Natural killer cell treated with Interleukin-12 subunit alpha and Interleukin-12 subunit beta and Interleukin-15 and Interleukin-18, amount 100 ng/mL, for 72 hours (primary cell): ENCODE measurements at regions not wholly inside any gene's neighbourhood (a gene's known extent, or its start where the extent isn't known, plus 50 kb on each side); places are given as distances from the start of the nearest gene placed in this dataset.

ENCODE experiments used
- ATAC-seq, 2 donors: fragments of 150-1000 bp; cut with Tn5 transposase in 1 of 2; sonication (Bioruptor Pico), chemical (Tn5 transposase) in 1 of 2; 2 replicates each; pipeline ENCODE4 v1.10.0; 2021
- DNase-seq: peaks from one replicate; pipeline ENCODE4 v3.0.0; 2022; ENCODE audit warnings: low spot score
- H3K27ac Mint-ChIP-seq, 2 donors: 1 replicate in 1 of 2; 2 replicates in 1 of 2; pipeline ENCODE4 v1.8.0; 2022; ENCODE audit warnings: mixed read lengths in 2 of 2, mild to moderate bottlenecking in 1 of 2, moderate library complexity in 1 of 2
- H3K27me3 Mint-ChIP-seq, 2 donors: 1 replicate in 1 of 2; 2 replicates in 1 of 2; pipeline ENCODE4 v1.8.0; 2022; ENCODE audit warnings: mixed read lengths in 2 of 2
- H3K36me3 Mint-ChIP-seq: one replicate; pipeline ENCODE4 v1.8.0; 2022; ENCODE audit warnings: mixed read lengths
- H3K4me1 Mint-ChIP-seq, 2 donors: 1 replicate in 1 of 2; 2 replicates in 1 of 2; pipeline ENCODE4 v1.8.0; 2022; ENCODE audit warnings: low read depth in 2 of 2, mixed read lengths in 2 of 2, mild to moderate bottlenecking in 1 of 2
- H3K4me3 Mint-ChIP-seq: one replicate; pipeline ENCODE4 v1.8.0; 2022; ENCODE audit warnings: mixed read lengths
- H3K9me3 Mint-ChIP-seq: 2 replicates; pipeline ENCODE4 v1.8.0; 2022; ENCODE audit warnings: mixed read lengths

DNA sequence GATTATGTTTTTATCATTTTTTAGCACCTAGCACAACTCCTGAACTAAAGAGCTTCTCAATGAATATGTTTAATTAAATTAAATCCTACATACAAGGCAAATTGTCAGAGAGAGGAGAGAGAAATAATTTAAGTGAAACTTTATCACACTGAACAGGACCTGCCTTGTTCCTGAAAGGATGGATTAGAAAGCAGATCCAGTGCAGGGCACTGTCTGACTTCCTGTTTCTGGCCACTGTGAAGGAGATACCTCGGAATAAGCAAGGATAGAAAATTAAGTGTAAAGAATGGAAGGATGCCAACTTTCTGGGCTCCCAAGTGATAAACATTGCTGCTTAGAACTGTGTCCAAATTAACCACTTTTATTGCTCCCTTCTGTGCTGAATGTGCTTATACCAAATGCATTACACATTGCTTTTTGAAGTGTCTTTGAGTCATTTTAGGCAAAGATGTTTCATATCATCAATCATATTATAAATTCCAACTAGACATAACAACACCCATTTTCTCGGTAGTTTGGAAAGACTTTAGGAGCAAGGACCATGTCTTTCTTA lies 89.1 kb upstream of the SPDL1 start:
- H3K27me3 Mint-ChIP-seq: peaks cover 9 to 30% of the 10 kb centered on the region in 2 donors
- DNase-seq: no peak
- no peak overlapping the region for H3K4me3 Mint-ChIP-seq
- no peak overlapping the region for H3K27ac Mint-ChIP-seq
- no peaks in the 10 kb centered on the region for H3K9me3 Mint-ChIP-seq
- H3K36me3 Mint-ChIP-seq: no peaks in the 10 kb centered on the region
- no peak for ATAC-seq
- H3K4me1 Mint-ChIP-seq: no peaks in the 10 kb centered on the region

GRCh38 chr5:169474226-169474625 lies 109.3 kb upstream of the SPDL1 start:
- peaks cover 6% of the 10 kb centered on the region for H3K9me3 Mint-ChIP-seq
- DNase-seq: no peak
- no peak for ATAC-seq
- no peak overlapping the region for H3K27ac Mint-ChIP-seq
- H3K4me3 Mint-ChIP-seq: no peak overlapping the region
- peaks cover 20 to 48% of the 10 kb centered on the region in 2 donors for H3K27me3 Mint-ChIP-seq
- H3K36me3 Mint-ChIP-seq: no peaks in the 10 kb centered on the region
- no peaks in the 10 kb centered on the region for H3K4me1 Mint-ChIP-seq

GRCh38 chr5:169472544-169472943 lies 111.0 kb upstream of the SPDL1 start:
- Mint-ChIP-seq H3K36me3 (no peaks in the 10 kb centered on the region), H3K27ac (no peak overlapping the region), H3K4me3 (no peak overlapping the region), H3K9me3 (peaks cover 2% of the 10 kb centered on the region), H3K4me1 (no peaks in the 10 kb centered on the region), H3K27me3 (peaks cover 14 to 39% of the 10 kb centered on the region in 2 donors)
- DNase-seq: no peak
- no peak for ATAC-seq

DNA sequence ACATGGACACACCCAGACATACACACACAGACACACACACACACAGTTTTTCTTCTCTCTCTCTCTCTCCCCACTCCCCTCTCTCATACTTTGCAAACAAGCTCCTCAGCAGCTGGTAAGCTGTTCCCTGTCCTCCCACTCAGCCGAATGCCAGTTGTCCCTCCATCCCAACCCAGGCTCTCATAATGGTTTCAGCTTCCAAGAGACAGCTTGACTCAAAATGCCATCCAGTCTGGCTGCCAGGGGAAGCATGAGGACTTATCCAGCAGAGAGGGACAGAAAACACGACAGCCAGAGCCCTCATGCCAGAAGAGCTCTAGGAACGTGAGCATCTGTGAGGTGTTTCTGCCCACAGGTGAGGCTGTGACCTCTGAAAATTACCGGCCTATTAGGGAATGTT lies 112.6 kb upstream of the SPDL1 start:
- H3K36me3 Mint-ChIP-seq: no peaks in the 10 kb centered on the region
- DNase-seq (no peak), ATAC-seq (no peak)
- H3K9me3 Mint-ChIP-seq: no peaks in the 10 kb centered on the region
- no peak overlapping the region for H3K4me3 Mint-ChIP-seq
- H3K4me1 Mint-ChIP-seq: no peaks in the 10 kb centered on the region
- H3K27me3 Mint-ChIP-seq: peaks cover 7 to 23% of the 10 kb centered on the region in 2 donors
- no peak overlapping the region for H3K27ac Mint-ChIP-seq

GRCh38 chr5:169467041-169467771 lies 116.4 kb upstream of the SPDL1 start:
- no peak overlapping the region for H3K4me3 Mint-ChIP-seq
- H3K27me3 Mint-ChIP-seq: peaks cover 2 to 14% of the 10 kb centered on the region in 2 donors
- ATAC-seq (no peak), DNase-seq (no peak)
- H3K9me3 Mint-ChIP-seq: no peaks in the 10 kb centered on the region
- no peaks in the 10 kb centered on the region for H3K36me3 Mint-ChIP-seq
- H3K4me1 Mint-ChIP-seq: no peaks in the 10 kb centered on the region
- no peak overlapping the region for H3K27ac Mint-ChIP-seq

DNA sequence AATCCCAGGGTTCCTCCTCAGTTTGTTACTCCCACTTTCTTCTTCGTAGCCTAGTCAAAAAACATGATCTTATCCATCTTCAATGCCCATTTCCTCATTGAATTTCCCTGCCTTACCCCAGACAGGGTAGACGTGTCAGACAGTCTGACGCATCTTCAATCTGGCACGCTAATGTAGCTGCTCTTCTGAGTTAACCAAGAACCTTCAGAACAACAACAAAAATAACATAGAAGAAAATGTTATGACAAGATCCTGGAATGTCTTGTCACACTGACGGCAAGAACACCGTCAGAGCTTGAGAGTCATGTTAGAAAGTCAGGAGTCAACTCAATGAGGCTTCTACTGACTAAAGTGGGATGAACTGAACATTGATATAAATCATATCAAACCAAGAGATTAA lies 122.7 kb upstream of the SPDL1 start:
- Mint-ChIP-seq H3K36me3 (no peaks in the 10 kb centered on the region), H3K4me1 (no peaks in the 10 kb centered on the region), H3K9me3 (no peaks in the 10 kb centered on the region), H3K27ac (no peak overlapping the region), H3K27me3 (peaks cover 5 to 7% of the 10 kb centered on the region in 2 donors), H3K4me3 (no peak overlapping the region)
- ATAC-seq (no peak), DNase-seq (no peak)

DNA sequence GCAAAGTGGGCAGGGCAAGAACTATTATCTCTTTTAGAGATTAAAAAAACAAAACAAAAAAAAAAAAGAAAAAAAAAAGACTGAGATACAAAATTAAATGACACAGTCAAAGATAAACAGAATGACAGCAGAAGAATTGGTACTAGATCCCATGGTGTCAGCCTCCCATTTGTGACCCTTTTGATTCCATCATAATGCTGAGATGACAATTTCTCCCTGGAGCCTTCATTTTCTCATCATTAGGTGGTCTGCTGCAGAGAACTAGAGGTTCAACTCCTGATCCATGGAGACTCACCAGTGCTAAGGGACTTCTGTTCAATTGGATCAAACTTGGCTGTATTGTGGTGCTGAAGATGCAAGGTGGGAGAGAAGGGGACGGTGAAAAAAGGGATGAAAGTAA lies 123.5 kb upstream of the SPDL1 start:
- Mint-ChIP-seq H3K9me3 (no peaks in the 10 kb centered on the region), H3K4me3 (no peak overlapping the region), H3K36me3 (no peaks in the 10 kb centered on the region), H3K27ac (no peak overlapping the region), H3K27me3 (peaks cover 5 to 12% of the 10 kb centered on the region in 2 donors), H3K4me1 (no peaks in the 10 kb centered on the region)
- ATAC-seq (no peak), DNase-seq (no peak)

- Mint-ChIP-seq H3K27me3 (peaks cover 9 to 27% of the 10 kb centered on the region in 2 donors), H3K9me3 (no peaks in the 10 kb centered on the region), H3K4me3 (no peak overlapping the region), H3K27ac (no peak overlapping the region), H3K36me3 (no peaks in the 10 kb centered on the region), H3K4me1 (no peaks in the 10 kb centered on the region)
- DNase-seq: no peak
- ATAC-seq: no peak
These were observed 125.4 kb upstream of the SPDL1 start for GRCh38 chr5:169458221-169458620.

DNA sequence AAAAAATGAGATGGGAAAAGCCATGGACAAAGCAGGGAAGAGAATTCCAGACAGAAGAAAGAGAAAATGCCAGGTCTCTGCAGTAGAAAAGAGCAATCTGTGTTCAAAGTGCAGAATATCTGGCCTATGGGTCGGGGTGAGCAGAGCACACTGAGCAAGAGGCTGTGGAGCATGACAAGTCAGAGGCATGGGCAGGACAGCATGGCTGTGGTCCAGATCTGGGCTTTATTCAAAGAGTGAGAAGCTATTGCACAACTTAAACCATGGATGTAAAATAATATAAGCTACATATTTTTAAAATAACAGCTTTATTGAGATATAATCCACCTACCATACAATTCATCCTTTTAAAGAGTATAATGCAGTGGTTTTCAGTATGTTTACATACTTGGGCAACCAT lies 133.1 kb upstream of the SPDL1 start:
- H3K4me3 Mint-ChIP-seq: no peak overlapping the region
- ATAC-seq (no peak), DNase-seq (no peak)
- H3K27me3 Mint-ChIP-seq: peaks cover 7 to 33% of the 10 kb centered on the region in 2 donors
- H3K9me3 Mint-ChIP-seq: no peaks in the 10 kb centered on the region
- H3K27ac Mint-ChIP-seq: no peak overlapping the region
- no peaks in the 10 kb centered on the region for H3K4me1 Mint-ChIP-seq
- H3K36me3 Mint-ChIP-seq: no peaks in the 10 kb centered on the region

GRCh38 chr5:169448826-169449225 lies 134.7 kb upstream of the SPDL1 start:
- Mint-ChIP-seq H3K9me3 (no peaks in the 10 kb centered on the region), H3K36me3 (no peaks in the 10 kb centered on the region), H3K4me1 (no peaks in the 10 kb centered on the region), H3K27ac (no peak overlapping the region), H3K4me3 (no peak overlapping the region), H3K27me3 (peaks cover 6 to 20% of the 10 kb centered on the region in 2 donors)
- ATAC-seq: no peak
- DNase-seq: no peak

DNA sequence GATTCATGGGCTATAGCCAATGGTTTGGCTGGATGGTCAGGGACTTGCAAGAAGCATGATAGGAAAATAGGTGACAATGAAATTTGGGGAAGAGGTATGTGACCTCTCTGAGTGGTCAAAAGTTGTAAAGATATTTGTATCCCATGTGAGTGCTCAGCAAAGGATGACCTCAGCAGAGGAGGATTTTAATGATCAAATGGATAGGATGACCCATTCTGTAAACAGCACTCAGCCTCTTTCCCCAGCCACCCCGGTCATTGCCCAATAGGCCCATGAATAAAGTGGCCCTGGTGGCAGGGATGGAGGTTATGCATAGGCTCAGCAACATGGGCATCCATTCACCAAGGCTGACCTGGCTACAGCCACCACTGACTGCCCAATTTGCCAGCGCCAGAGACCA lies 138.4 kb upstream of the SPDL1 start:
- Mint-ChIP-seq H3K4me1 (no peaks in the 10 kb centered on the region), H3K4me3 (no peak overlapping the region), H3K27me3 (peaks cover under 1 to 18% of the 10 kb centered on the region in 2 donors), H3K36me3 (no peaks in the 10 kb centered on the region), H3K9me3 (no peaks in the 10 kb centered on the region), H3K27ac (no peak overlapping the region)
- ATAC-seq (no peak), DNase-seq (no peak)

GRCh38 chr5:169442913-169443784 lies 140.4 kb upstream of the SPDL1 start:
- Mint-ChIP-seq H3K4me3 (no peak overlapping the region), H3K27ac (no peak overlapping the region), H3K27me3 (peaks cover 9 to 27% of the 10 kb centered on the region in 2 donors), H3K36me3 (no peaks in the 10 kb centered on the region), H3K4me1 (no peaks in the 10 kb centered on the region), H3K9me3 (no peaks in the 10 kb centered on the region)
- no peak for ATAC-seq
- no peak for DNase-seq

DNA sequence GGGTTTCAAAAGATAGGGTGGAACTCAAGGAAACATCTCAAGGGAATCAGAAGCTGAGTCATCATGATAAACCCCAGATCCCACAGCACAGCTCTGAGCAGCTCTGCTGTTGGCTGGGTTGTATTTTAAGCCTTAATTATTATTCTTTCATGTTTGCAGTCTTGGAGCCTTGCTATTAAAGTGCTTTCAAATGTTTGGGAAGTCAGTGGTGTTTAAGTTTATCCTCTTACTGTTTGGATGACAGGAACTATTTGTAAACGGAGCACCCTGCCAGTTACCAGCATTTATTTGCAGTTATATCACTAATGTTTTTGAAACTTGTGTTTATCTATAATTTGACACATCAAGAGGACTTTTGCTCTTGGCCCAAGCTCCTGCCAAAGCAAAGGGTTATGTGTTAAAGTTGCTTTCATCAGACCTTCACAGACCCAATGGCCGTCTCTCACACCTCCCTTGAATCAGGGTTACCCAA lies 141.1 kb upstream of the SPDL1 start:
- no peak overlapping the region for H3K27ac Mint-ChIP-seq
- no peaks in the 10 kb centered on the region for H3K36me3 Mint-ChIP-seq
- peaks cover 12 to 34% of the 10 kb centered on the region in 2 donors for H3K27me3 Mint-ChIP-seq
- DNase-seq: no peak
- no peak for ATAC-seq
- H3K4me3 Mint-ChIP-seq: no peak overlapping the region
- no peaks in the 10 kb centered on the region for H3K4me1 Mint-ChIP-seq
- no peaks in the 10 kb centered on the region for H3K9me3 Mint-ChIP-seq

- H3K27ac Mint-ChIP-seq: no peak overlapping the region
- ATAC-seq: no peak
- no peaks in the 10 kb centered on the region for H3K4me1 Mint-ChIP-seq
- H3K27me3 Mint-ChIP-seq: peaks cover 14 to 36% of the 10 kb centered on the region in 2 donors
- H3K4me3 Mint-ChIP-seq: no peak overlapping the region
- no peak for DNase-seq
- H3K9me3 Mint-ChIP-seq: no peaks in the 10 kb centered on the region
- H3K36me3 Mint-ChIP-seq: no peaks in the 10 kb centered on the region
These were observed 139.3 kb upstream of the SLIT3 start for GRCh38 chr5:169440107-169440705.
